SU-DHL-6 (cell line): ENCODE measurements at regions not wholly inside any gene's neighbourhood (a gene's known extent, or its start where the extent isn't known, plus 50 kb on each side); places are given as distances from the start of the nearest gene placed in this dataset.

Experiments
- H2AFZ ChIP-seq: fragments of 200-600 bp; sonication (generic); 2 replicates; pipeline ENCODE4 v1.6.1; 2014; ENCODE audit warnings: low read depth, mild to moderate bottlenecking, moderate library complexity, mixed read lengths, antibody characterized with exemption, low read length; ENCODE audit not compliant: severe bottlenecking
- H3F3A ChIP-seq: fragments of 200-600 bp; shearing (Covaris generic); 2 replicates; pipeline ENCODE4 v1.6.0; 2016; ENCODE audit warnings: antibody characterized with exemption, mild to moderate bottlenecking; ENCODE audit not compliant: insufficient read depth
- H3K27ac ChIP-seq: fragments of 200-600 bp; sonication (generic); 2 replicates; pipeline ENCODE4 v1.5.1; 2016; ENCODE audit warnings: low read depth, mild to moderate bottlenecking, low read length, moderate library complexity, mixed read lengths
- H3K27me3 ChIP-seq: fragments of 200-600 bp; sonication (generic), shearing (Covaris generic); 2 replicates; pipeline ENCODE4 v1.6.0; 2014; ENCODE audit warnings: mild to moderate bottlenecking, low read length
- H3K36me3 ChIP-seq: fragments of 200-600 bp; sonication (generic); 2 replicates; pipeline ENCODE4 v1.6.1; 2014; ENCODE audit warnings: mild to moderate bottlenecking, low read length, mixed read lengths
- H3K4me2 ChIP-seq: fragments of 300-600, 200-600 bp; shearing (Covaris generic), sonication (generic); 2 replicates; pipeline ENCODE4 v1.6.0; 2014; ENCODE audit warnings: low read length, low read depth, mild to moderate bottlenecking; ENCODE audit not compliant: poor library complexity, severe bottlenecking
- H3K4me3 ChIP-seq: fragments of 200-600 bp; sonication (generic); 2 replicates; pipeline ENCODE4 v1.5.1; 2014; ENCODE audit warnings: antibody characterized with exemption, low read length, mild to moderate bottlenecking, mixed read lengths; ENCODE audit not compliant: insufficient read depth, poor library complexity, severe bottlenecking
- H3K79me2 ChIP-seq: fragments of 200-600 bp; sonication (generic); 2 replicates; pipeline ENCODE4 v1.6.1; 2014; ENCODE audit warnings: mild to moderate bottlenecking, low read length, moderate library complexity; ENCODE audit not compliant: insufficient read depth
- H3K9ac ChIP-seq: fragments of 200-600 bp; sonication (generic); 2 replicates; pipeline ENCODE4 v1.7.0; 2014; ENCODE audit warnings: mild to moderate bottlenecking, low read length
- H3K9me2 ChIP-seq: fragments of 200-600 bp; sonication (generic); replicated peaks from 2 replicates; pipeline ENCODE4 v1.6.1; 2014; ENCODE audit warnings: low read length; ENCODE audit not compliant: insufficient read depth
- H3K9me3 ChIP-seq: fragments of 200-600 bp; sonication (generic); 2 replicates; pipeline ENCODE4 v1.6.1; 2014; ENCODE audit warnings: low read length, mixed read lengths; ENCODE audit not compliant: insufficient read depth
- H4K20me1 ChIP-seq: fragments of 200-600 bp; sonication (generic); 2 replicates; pipeline ENCODE4 v1.6.1; 2014; ENCODE audit warnings: low read depth, mild to moderate bottlenecking, antibody characterized with exemption, low read length, moderate library complexity, mixed read lengths
- CTCF ChIP-seq: fragments of 200-600 bp; sonication (generic); IDR thresholded peaks from one replicate; pipeline ENCODE4 v1.5.1; 2017; ENCODE audit warnings: antibody characterized with exemption, mild to moderate bottlenecking, low read length, moderate library complexity; ENCODE audit not compliant: insufficient read depth, poor library complexity, severe bottlenecking
- EZH2phosphoT487 ChIP-seq: fragments of 200-600 bp; sonication (generic), shearing (Covaris generic); conservative IDR thresholded peaks from 2 replicates; pipeline ENCODE4 v1.6.1; 2018; ENCODE audit warnings: mild to moderate bottlenecking, antibody characterized with exemption, low read length, moderate library complexity, mixed read lengths

- Histone ChIP-seq H3K79me2 (no peaks in the 10 kb centered on the region), H3K4me2 (no peak overlapping the region), H2AFZ (no peak overlapping the region), H3K9ac (no peak overlapping the region), H4K20me1 (no peaks in the 10 kb centered on the region), H3K27me3 (no peaks in the 10 kb centered on the region), H3K9me3 (no peaks in the 10 kb centered on the region), H3K4me3 (no peak overlapping the region), H3F3A (no peaks in the 10 kb centered on the region), H3K27ac (no peak overlapping the region), H3K9me2 (no peaks in the 10 kb centered on the region), H3K36me3 (no peaks in the 10 kb centered on the region)
- no peak for TF ChIP-seq EZH2phosphoT487
- no peak for TF ChIP-seq CTCF
Observed at GRCh38 chr3:127363891-127364290, 76.0 kb upstream of the PRR20G start.

- TF ChIP-seq EZH2phosphoT487 (no peak), CTCF (no peak)
- no peaks in the 10 kb centered on the region for H3K9me3 ChIP-seq
- H2AFZ ChIP-seq, result no peak overlapping the region
- H3K9ac ChIP-seq, result no peak overlapping the region
- H4K20me1 ChIP-seq, result no peaks in the 10 kb centered on the region
- no peak overlapping the region for H3K4me2 ChIP-seq
- H3K9me2 ChIP-seq, result no peaks in the 10 kb centered on the region
- no peak overlapping the region for H3K4me3 ChIP-seq
- no peaks in the 10 kb centered on the region for H3K36me3 ChIP-seq
- H3K27me3 ChIP-seq, result no peaks in the 10 kb centered on the region
- H3K79me2 ChIP-seq, result no peaks in the 10 kb centered on the region
- H3F3A ChIP-seq, result no peaks in the 10 kb centered on the region
- no peak overlapping the region for H3K27ac ChIP-seq
Observed at GRCh38 chr3:127363171-127363570, 75.3 kb upstream of the PRR20G start.

- no peaks in the 10 kb centered on the region for H3K27me3 ChIP-seq
- no peaks in the 10 kb centered on the region for H3F3A ChIP-seq
- no peak overlapping the region for H3K4me3 ChIP-seq
- H3K79me2 ChIP-seq, result no peaks in the 10 kb centered on the region
- H3K9me2 ChIP-seq, result no peaks in the 10 kb centered on the region
- H4K20me1 ChIP-seq, result no peaks in the 10 kb centered on the region
- no peak overlapping the region for H3K9ac ChIP-seq
- peaks cover 12% of the 10 kb centered on the region; the same call in 1 of the 2 replicates for H3K9me3 ChIP-seq
- no peak overlapping the region for H3K4me2 ChIP-seq
- H2AFZ ChIP-seq, result no peak overlapping the region
- no peak for TF ChIP-seq CTCF
- no peak for TF ChIP-seq EZH2phosphoT487
- no peaks in the 10 kb centered on the region for H3K36me3 ChIP-seq
- H3K27ac ChIP-seq, result no peak overlapping the region
Observed at GRCh38 chr3:127360647-127361046, 72.8 kb upstream of the PRR20G start.
